Activated CD4-positive, alpha-beta memory T cell treated with anti-CD3 and anti-CD28 coated beads for 36 hours (primary cell): ENCODE measurements at regions not wholly inside any gene's neighbourhood (a gene's known extent, or its start where the extent isn't known, plus 50 kb on each side); places are given as distances from the start of the nearest gene placed in this dataset.

ENCODE experiments used
- CTCF ChIA-PET: fragments of 350-600 bp; sonication (Branson Sonifier 250); formaldehyde crosslinking; loops from one replicate; lab custom pipeline; 2021; ENCODE audit warnings: antibody characterized with exemption, inconsistent platforms; lab: Charles Lee
- POLR2A ChIA-PET: fragments of 350-600 bp; sonication (Branson Sonifier 250); formaldehyde crosslinking; loops from one replicate; lab custom pipeline; 2021; ENCODE audit warnings: antibody characterized with exemption; lab: Charles Lee
- DNase-seq: peaks from one replicate; pipeline ENCODE4 v3.0.0-alpha.2; 2020
- H3K27ac Mint-ChIP-seq: one replicate; pipeline ENCODE4 v1.8.0; 2021; ENCODE audit warnings: mixed read lengths
- H3K27me3 Mint-ChIP-seq: one replicate; pipeline ENCODE4 v1.8.0; 2021; ENCODE audit warnings: mixed read lengths
- H3K36me3 Mint-ChIP-seq: one replicate; pipeline ENCODE4 v1.8.0; 2021; ENCODE audit warnings: mixed read lengths
- H3K4me1 Mint-ChIP-seq: one replicate; pipeline ENCODE4 v1.8.0; 2021; ENCODE audit warnings: low read depth, mixed read lengths
- H3K4me3 Mint-ChIP-seq: one replicate; pipeline ENCODE4 v1.8.0; 2021; ENCODE audit warnings: mild to moderate bottlenecking, mixed read lengths
- H3K9me3 Mint-ChIP-seq: one replicate; pipeline ENCODE4 v1.8.0; 2021; ENCODE audit warnings: mixed read lengths
- intact Hi-C: fragments of 100-400 bp; cut with micrococcal nuclease; formaldehyde crosslinking; loops from one replicate; pipeline ENCODE4 v1.15.1; 2023

- CTCF ChIA-PET, result no interaction called here
- intact Hi-C loops, result no loop called here
- POLR2A ChIA-PET, result no interaction called here
Observed at GRCh38 chr5:86884608-86885007, 266.9 kb downstream of the COX7C start.

GRCh38 chr5:86885011-86885410, 267.3 kb downstream of the COX7C start:
- intact Hi-C loops, result no loop called here
- ChIA-PET CTCF (no interaction called here), POLR2A (no interaction called here)
- H3K27ac Mint-ChIP-seq, result no peak overlapping the region
- H3K4me1 Mint-ChIP-seq, result no peaks in the 10 kb centered on the region
- no peak for DNase-seq
- no peak overlapping the region for H3K4me3 Mint-ChIP-seq
- H3K36me3 Mint-ChIP-seq, result no peaks in the 10 kb centered on the region
- no peaks in the 10 kb centered on the region for H3K9me3 Mint-ChIP-seq
- H3K27me3 Mint-ChIP-seq, result peaks cover 2% of the 10 kb centered on the region

More at GRCh38 chr5:86884608-86885007, 266.9 kb downstream of the COX7C start:
- Mint-ChIP-seq H3K36me3 (no peaks in the 10 kb centered on the region), H3K27me3 (peaks cover 2% of the 10 kb centered on the region), H3K4me3 (no peak overlapping the region), H3K27ac (no peak overlapping the region), H3K4me1 (no peaks in the 10 kb centered on the region), H3K9me3 (no peaks in the 10 kb centered on the region)
- DNase-seq, result no peak

- CTCF ChIA-PET, result no interaction called here
- no peak for DNase-seq
- Mint-ChIP-seq H3K4me1 (no peaks in the 10 kb centered on the region), H3K27ac (no peak overlapping the region), H3K9me3 (no peaks in the 10 kb centered on the region), H3K4me3 (no peak overlapping the region), H3K27me3 (peaks cover 2% of the 10 kb centered on the region), H3K36me3 (no peaks in the 10 kb centered on the region)
- POLR2A ChIA-PET, result no interaction called here
- intact Hi-C loops, result no loop called here
Observed at GRCh38 chr5:86885489-86886230, 267.9 kb downstream of the COX7C start.

DNA sequence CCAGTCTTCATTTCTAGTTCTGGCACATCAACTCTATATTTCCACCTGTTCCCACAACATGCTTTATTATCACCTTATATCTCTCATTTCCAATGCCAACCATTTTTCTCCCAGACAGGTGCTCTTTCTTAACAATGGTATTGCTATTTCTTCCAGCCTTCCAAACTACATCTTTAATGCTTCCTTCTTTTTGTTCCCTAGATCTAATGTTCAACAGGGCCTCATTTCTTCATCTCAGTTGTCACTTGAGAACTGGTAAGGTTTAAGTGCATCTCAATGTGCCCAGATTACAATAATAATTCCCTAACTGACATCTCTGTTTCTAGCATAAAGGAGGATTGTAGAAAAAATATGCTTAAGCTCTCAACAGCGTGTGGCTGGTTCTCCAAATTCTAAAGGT, 272.6 kb downstream of the COX7C start:
- Mint-ChIP-seq H3K27ac (no peak overlapping the region), H3K27me3 (peaks cover 2% of the 10 kb centered on the region), H3K4me1 (no peaks in the 10 kb centered on the region), H3K36me3 (no peaks in the 10 kb centered on the region), H3K9me3 (no peaks in the 10 kb centered on the region), H3K4me3 (no peak overlapping the region)
- ChIA-PET POLR2A (no interaction called here), CTCF (interaction anchor here (1.0 kb wide), 2 partner anchors 10 to 78 kb away, joined by 3 to 5 read pairs; no protein-coding TSS in a partner anchor)
- DNase-seq, result no peak
- intact Hi-C loops, result no loop called here

GRCh38 chr5:86894056-86894455, 276.3 kb downstream of the COX7C start:
- H3K4me1 Mint-ChIP-seq, result no peaks in the 10 kb centered on the region
- peaks cover 3% of the 10 kb centered on the region for H3K27me3 Mint-ChIP-seq
- H3K9me3 Mint-ChIP-seq, result no peaks in the 10 kb centered on the region
- ChIA-PET POLR2A (no interaction called here), CTCF (no interaction called here)
- DNase-seq, result no peak
- no peak overlapping the region for H3K4me3 Mint-ChIP-seq
- H3K36me3 Mint-ChIP-seq, result no peaks in the 10 kb centered on the region
- no peak overlapping the region for H3K27ac Mint-ChIP-seq
- intact Hi-C loops, result no loop called here

- Mint-ChIP-seq H3K4me1 (no peaks in the 10 kb centered on the region), H3K27me3 (peaks cover 10% of the 10 kb centered on the region), H3K27ac (no peak overlapping the region), H3K4me3 (no peak overlapping the region), H3K9me3 (no peaks in the 10 kb centered on the region), H3K36me3 (no peaks in the 10 kb centered on the region)
- ChIA-PET POLR2A (no interaction called here), CTCF (interaction anchor here (1.8 kb wide), 1 partner anchor 17 kb away, joined by 5 read pairs; no protein-coding TSS in a partner anchor)
- intact Hi-C loops, result no loop called here
- no peak for DNase-seq
Observed at GRCh38 chr5:86896916-86897315, 279.2 kb downstream of the COX7C start.

DNA sequence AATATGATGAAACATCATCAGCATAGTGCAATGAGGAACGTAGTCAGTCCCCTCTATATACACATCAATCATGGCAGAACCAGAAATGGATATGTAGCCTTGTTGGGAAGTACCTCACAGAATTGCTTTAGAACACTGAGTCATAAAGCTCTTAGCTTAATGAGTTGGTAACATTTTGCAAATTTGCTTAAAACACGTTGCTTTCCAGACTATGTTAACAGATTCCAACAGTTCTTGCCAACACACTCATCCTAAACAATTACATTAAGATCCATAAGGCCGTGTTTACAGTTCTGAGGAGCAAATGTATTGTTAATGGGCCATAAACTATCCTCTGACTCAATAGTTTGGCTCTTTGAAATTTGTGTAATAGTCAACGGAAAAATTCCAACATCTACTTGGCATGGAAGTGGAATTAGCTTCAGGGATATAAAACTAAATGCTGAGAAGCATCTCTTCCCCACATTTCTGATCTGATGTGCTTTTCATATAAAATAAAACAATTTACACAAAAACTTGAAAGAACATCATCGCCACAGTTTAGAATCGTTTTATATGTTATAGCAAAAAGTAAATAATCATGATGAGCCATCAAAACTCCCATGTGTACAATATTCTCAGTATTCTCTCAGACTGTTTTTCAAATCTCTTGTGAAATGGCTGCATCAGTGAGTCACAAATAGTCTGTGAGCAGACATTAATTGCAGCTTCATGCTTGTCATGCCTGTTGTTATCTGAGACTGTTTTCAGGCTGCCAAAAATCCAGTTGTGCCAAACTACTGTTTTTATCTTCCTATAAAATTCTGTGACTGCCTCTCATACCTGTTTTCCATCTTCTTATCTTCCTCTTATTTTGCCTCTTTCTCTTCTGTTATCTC, 291.9 kb downstream of the COX7C start:
- intact Hi-C loops, result no loop called here
- Mint-ChIP-seq H3K27ac (no peak overlapping the region), H3K9me3 (no peaks in the 10 kb centered on the region), H3K27me3 (peaks cover 15% of the 10 kb centered on the region), H3K4me3 (no peak overlapping the region), H3K36me3 (no peaks in the 10 kb centered on the region), H3K4me1 (no peaks in the 10 kb centered on the region)
- POLR2A ChIA-PET, result no interaction called here
- DNase-seq, result no peak
- CTCF ChIA-PET, result interaction anchor here (1.1 to 1.4 kb wide), 3 partner anchors 14 to 59 kb away, joined by 3 read pairs; no protein-coding TSS in a partner anchor

DNA sequence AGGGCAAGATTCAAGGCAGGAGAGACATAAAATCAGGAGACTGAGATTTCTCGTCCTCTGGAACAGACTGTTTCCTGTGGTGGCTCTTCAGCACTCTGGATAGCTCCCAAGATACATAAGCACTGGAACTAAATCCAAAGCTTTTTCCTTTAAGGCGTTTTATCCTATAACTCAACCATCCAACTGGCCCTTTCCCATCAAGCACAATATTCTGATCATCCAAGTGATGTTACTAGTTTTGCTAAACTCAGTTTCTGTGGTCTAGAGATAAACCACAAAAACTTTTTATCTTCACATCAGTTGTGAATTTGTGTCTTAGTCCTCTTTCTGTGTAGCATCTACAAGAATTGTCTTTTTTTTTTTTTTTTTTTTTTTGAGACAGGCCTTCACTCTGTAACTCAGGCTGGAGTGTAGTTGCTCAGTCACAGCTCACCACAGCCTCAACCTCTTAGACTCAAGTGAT, 299.4 kb downstream of the COX7C start:
- H3K36me3 Mint-ChIP-seq, result no peaks in the 10 kb centered on the region
- ChIA-PET POLR2A (no interaction called here), CTCF (no interaction called here)
- DNase-seq, result peak; percentile 18
- intact Hi-C loops, result loop anchor here (5.0 kb wide), 1 partner anchor 495 kb away; the partner anchor contains the start of gene CCNH
- H3K4me3 Mint-ChIP-seq, result no peak overlapping the region
- no peak overlapping the region for H3K27ac Mint-ChIP-seq
- H3K4me1 Mint-ChIP-seq, result peaks cover 13% of the 10 kb centered on the region
- peaks cover 4% of the 10 kb centered on the region for H3K27me3 Mint-ChIP-seq
- no peaks in the 10 kb centered on the region for H3K9me3 Mint-ChIP-seq

- intact Hi-C loops, result loop anchor here (1.0 to 5.0 kb wide), 2 partner anchors 202 to 494 kb away; partner anchors contain the start of gene CCNH
- H3K4me1 Mint-ChIP-seq, result peaks cover 13% of the 10 kb centered on the region
Observed at GRCh38 chr5:86918246-86918645, 300.5 kb downstream of the COX7C start.

GRCh38 chr5:86926033-86926432, 308.3 kb downstream of the COX7C start:
- Mint-ChIP-seq H3K4me3 (no peak overlapping the region), H3K36me3 (no peaks in the 10 kb centered on the region), H3K4me1 (no peaks in the 10 kb centered on the region), H3K9me3 (no peaks in the 10 kb centered on the region), H3K27me3 (peaks cover 10% of the 10 kb centered on the region), H3K27ac (no peak overlapping the region)
- CTCF ChIA-PET, result no interaction called here
- intact Hi-C loops, result no loop called here
- POLR2A ChIA-PET, result no interaction called here
- no peak for DNase-seq

More at GRCh38 chr5:86918246-86918645, 300.5 kb downstream of the COX7C start:
- Mint-ChIP-seq H3K9me3 (no peaks in the 10 kb centered on the region), H3K27me3 (peaks cover 4% of the 10 kb centered on the region), H3K4me3 (no peak overlapping the region), H3K27ac (no peak overlapping the region), H3K36me3 (no peaks in the 10 kb centered on the region)
- ChIA-PET CTCF (no interaction called here), POLR2A (no interaction called here)
- no peak for DNase-seq

- no peaks in the 10 kb centered on the region for H3K9me3 Mint-ChIP-seq
- H3K27ac Mint-ChIP-seq, result no peak overlapping the region
- peaks cover 12% of the 10 kb centered on the region for H3K27me3 Mint-ChIP-seq
- H3K4me1 Mint-ChIP-seq, result no peaks in the 10 kb centered on the region
- ChIA-PET POLR2A (no interaction called here), CTCF (no interaction called here)
- no peaks in the 10 kb centered on the region for H3K36me3 Mint-ChIP-seq
- intact Hi-C loops, result no loop called here
- DNase-seq, result no peak
- H3K4me3 Mint-ChIP-seq, result no peak overlapping the region
Observed at GRCh38 chr5:86929123-86929766, 311.5 kb downstream of the COX7C start.

DNA sequence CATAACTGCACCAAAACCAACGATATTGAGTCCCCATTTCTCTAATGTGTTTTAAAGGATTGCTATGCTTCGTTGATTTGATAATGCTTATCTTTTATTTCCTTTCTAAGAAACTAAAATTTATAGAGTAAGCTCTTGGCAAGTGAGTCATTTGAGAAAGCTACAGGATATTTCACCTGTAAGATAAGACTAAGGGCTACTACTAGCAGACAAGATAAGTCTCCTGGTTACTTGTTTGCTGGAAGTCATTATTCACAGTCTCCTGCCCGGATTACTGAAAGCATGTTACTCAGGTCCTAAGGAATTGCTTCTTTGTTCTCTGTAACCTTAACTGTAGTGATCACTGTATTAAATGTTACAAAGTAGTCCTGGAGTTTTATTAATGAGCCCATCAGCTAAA, 315.9 kb upstream of the RASA1 start:
- Mint-ChIP-seq H3K4me1 (no peaks in the 10 kb centered on the region), H3K9me3 (no peaks in the 10 kb centered on the region), H3K4me3 (no peak overlapping the region), H3K27me3 (peaks cover 4% of the 10 kb centered on the region), H3K27ac (no peak overlapping the region), H3K36me3 (no peaks in the 10 kb centered on the region)
- DNase-seq, result no peak
- intact Hi-C loops, result no loop called here
- CTCF ChIA-PET, result no interaction called here
- POLR2A ChIA-PET, result no interaction called here
